ENCODE measurements at regions not wholly inside any gene's neighbourhood (a gene's known extent, or its start where the extent isn't known, plus 50 kb on each side); places are given as distances from the start of the nearest gene placed in this dataset.

DNA sequence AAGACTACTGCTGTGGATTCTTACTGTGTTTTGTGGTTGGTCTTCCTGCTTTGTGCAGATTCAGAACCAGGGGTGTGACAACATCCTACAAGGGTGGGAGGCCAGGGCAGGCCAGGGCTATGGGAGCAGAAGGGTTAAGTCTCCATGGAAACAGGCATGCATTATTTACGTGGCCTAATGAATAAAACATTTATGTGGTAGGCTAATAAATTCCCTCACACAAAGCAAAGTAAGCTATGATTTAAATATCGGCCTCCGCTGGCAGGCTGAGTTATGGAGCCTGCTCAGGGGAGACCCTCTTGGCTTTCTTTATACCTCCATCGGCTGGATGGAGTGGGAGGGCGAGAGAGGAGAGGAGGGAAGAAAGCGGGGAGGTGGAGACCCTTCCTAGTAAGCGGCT, 230.3 kb upstream of the MVB12B start:
- H3K36me3 Mint-ChIP-seq (ENCODE audit: low read depth): no peaks in the 10 kb centered on the region
- H3K27ac Mint-ChIP-seq: no peak overlapping the region
- peaks cover 9% of the 10 kb centered on the region for H3K27me3 Mint-ChIP-seq (ENCODE audit: low read depth, poor library complexity)
- no peak overlapping the region for H3K4me3 Mint-ChIP-seq
- DNase-seq: no peak
- H3K9me3 Mint-ChIP-seq: peaks cover 6% of the 10 kb centered on the region
- TF ChIP-seq, protein P1, sequence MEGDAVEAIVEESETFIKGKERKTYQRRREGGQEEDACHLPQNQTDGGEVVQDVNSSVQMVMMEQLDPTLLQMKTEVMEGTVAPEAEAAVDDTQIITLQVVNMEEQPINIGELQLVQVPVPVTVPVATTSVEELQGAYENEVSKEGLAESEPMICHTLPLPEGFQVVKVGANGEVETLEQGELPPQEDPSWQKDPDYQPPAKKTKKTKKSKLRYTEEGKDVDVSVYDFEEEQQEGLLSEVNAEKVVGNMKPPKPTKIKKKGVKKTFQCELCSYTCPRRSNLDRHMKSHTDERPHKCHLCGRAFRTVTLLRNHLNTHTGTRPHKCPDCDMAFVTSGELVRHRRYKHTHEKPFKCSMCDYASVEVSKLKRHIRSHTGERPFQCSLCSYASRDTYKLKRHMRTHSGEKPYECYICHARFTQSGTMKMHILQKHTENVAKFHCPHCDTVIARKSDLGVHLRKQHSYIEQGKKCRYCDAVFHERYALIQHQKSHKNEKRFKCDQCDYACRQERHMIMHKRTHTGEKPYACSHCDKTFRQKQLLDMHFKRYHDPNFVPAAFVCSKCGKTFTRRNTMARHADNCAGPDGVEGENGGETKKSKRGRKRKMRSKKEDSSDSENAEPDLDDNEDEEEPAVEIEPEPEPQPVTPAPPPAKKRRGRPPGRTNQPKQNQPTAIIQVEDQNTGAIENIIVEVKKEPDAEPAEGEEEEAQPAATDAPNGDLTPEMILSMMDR (IDR thresholded peaks at IDR 0.05): no peak
- H3K4me1 Mint-ChIP-seq: no peaks in the 10 kb centered on the region

DNA sequence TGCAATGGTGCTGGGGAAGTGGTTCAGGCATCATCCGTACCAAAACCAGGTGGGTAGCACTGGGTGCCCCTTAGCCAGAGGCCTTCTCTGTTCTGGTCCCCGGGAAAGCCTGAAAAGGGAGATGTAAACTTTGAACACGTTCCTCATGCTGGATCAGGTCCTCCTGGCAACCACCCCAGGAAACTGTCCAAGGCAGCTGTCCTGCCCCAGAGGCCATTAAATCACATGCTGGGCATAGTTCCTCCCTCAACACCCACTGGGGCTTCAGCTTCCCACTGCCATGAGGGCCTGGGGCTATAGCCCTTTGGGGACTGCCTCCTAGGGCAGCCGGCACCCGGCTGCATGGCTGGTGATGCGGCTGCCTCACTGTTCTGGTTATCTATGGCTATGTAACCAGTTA, 228.9 kb upstream of the MVB12B start:
- Mint-ChIP-seq H3K4me3 (no peak overlapping the region), H3K4me1 (no peaks in the 10 kb centered on the region), H3K27me3 (ENCODE audit: low read depth, poor library complexity) (peaks cover 9% of the 10 kb centered on the region), H3K36me3 (ENCODE audit: low read depth) (no peaks in the 10 kb centered on the region), H3K27ac (no peak overlapping the region), H3K9me3 (peaks cover 9% of the 10 kb centered on the region)
- no peak for DNase-seq
- TF ChIP-seq, protein P1 (IDR thresholded peaks at IDR 0.05): no peak

DNA sequence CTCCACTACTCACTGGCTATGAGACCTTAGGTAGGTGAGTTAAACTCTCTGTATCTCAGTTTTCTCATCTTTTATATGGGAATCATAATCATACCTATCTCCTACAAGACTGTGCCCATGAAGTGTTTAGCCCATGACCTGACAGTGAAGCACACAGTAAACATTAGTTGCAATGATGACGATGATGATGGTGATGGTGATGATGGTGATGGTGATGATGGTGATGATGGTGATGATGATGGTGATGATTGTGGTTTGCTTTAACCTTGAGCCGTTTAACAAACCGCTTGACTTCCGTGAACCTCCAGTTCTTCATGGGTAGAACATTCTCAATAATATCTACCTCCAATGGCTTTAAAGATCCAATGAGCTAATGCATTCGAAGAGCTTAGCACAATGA, 220.2 kb upstream of the MVB12B start:
- no peak for DNase-seq
- H3K4me3 Mint-ChIP-seq: no peak overlapping the region
- H3K27me3 Mint-ChIP-seq (ENCODE audit: low read depth, poor library complexity): peaks cover 53% of the 10 kb centered on the region
- H3K4me1 Mint-ChIP-seq: no peaks in the 10 kb centered on the region
- H3K9me3 Mint-ChIP-seq: peaks cover 6% of the 10 kb centered on the region
- H3K36me3 Mint-ChIP-seq (ENCODE audit: low read depth): no peaks in the 10 kb centered on the region
- no peak overlapping the region for H3K27ac Mint-ChIP-seq
- TF ChIP-seq, protein P1 (IDR thresholded peaks at IDR 0.05): no peak

DNA sequence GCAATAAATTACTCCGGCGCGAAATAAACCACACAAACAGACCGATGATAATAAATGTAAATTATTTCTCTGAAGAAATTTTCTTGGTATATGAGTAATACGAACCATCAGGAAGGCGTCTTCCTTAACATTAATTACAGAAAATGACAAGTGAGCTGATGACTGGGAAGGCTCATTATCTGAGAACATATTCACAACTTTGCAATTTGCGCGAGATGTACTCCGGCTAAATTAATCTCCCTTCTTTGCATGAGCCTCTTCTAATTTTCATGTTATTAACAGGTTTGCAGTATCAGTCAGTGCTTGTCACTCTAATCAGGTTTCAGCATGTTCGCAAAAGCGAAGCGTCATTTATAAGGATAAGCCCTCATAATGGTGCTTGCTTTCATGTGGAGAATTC, 218.9 kb upstream of the MVB12B start:
- no peak overlapping the region for H3K4me3 Mint-ChIP-seq
- no peaks in the 10 kb centered on the region for H3K36me3 Mint-ChIP-seq (ENCODE audit: low read depth)
- H3K9me3 Mint-ChIP-seq: peaks cover 4% of the 10 kb centered on the region
- no peak for DNase-seq
- peaks cover 63% of the 10 kb centered on the region for H3K27me3 Mint-ChIP-seq (ENCODE audit: low read depth, poor library complexity)
- TF ChIP-seq, protein P1 (IDR thresholded peaks at IDR 0.05): no peak
- no peak overlapping the region for H3K27ac Mint-ChIP-seq
- H3K4me1 Mint-ChIP-seq: no peaks in the 10 kb centered on the region

DNA sequence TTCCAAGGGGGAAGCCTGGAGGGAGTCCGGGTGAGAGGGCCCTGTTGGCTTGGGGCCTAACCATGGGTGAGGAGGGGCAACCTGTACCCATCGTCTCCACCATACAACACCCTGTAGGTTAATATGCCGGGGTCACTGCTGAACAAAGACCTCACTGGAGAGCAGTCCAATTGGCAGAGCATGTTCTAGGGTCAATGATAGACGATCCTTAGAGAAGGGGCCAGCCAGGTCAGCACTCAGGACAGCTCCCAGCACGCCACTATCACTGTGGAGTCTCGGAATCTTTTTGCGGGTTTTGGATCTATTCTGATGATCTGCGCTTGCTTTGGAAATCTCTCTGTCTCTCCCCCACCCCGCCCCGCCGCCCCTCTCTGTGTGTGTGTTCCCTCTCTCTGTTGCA, 218.4 kb upstream of the MVB12B start:
- no peaks in the 10 kb centered on the region for H3K4me1 Mint-ChIP-seq
- TF ChIP-seq, protein P1 (IDR thresholded peaks at IDR 0.05): no peak
- no peak overlapping the region for H3K27ac Mint-ChIP-seq
- H3K27me3 Mint-ChIP-seq (ENCODE audit: low read depth, poor library complexity): peaks cover 63% of the 10 kb centered on the region
- DNase-seq: peak; percentile 81
- H3K4me3 Mint-ChIP-seq: no peak overlapping the region
- H3K36me3 Mint-ChIP-seq (ENCODE audit: low read depth): no peaks in the 10 kb centered on the region
- peaks cover under 1% of the 10 kb centered on the region for H3K9me3 Mint-ChIP-seq

DNA sequence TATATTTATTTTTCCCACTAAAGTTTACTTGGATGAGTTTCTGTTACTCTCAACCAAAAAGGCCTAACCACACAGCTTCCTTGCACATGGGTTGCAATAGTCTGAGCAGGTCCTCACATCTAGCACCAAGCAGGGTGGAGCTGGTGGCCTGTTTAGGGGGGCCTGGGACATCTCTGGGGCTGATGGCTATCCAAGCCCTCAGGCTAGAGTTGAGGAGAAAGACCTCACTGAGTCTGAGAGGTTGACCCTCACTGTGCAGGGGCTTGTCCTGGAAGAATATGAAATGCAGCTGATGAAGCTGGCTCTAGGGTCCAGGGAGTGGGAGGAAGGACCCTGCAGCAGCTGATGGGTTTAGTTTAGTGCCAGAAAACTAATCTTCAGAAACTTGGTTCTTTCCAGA, 217.1 kb upstream of the MVB12B start:
- H3K27ac Mint-ChIP-seq: no peak overlapping the region
- H3K4me1 Mint-ChIP-seq: no peaks in the 10 kb centered on the region
- H3K27me3 Mint-ChIP-seq (ENCODE audit: low read depth, poor library complexity): peaks cover 60% of the 10 kb centered on the region
- H3K36me3 Mint-ChIP-seq (ENCODE audit: low read depth): no peaks in the 10 kb centered on the region
- H3K4me3 Mint-ChIP-seq: no peak overlapping the region
- H3K9me3 Mint-ChIP-seq: no peaks in the 10 kb centered on the region
- DNase-seq: no peak
- TF ChIP-seq, protein P1 (IDR thresholded peaks at IDR 0.05): no peak

All from nephron progenitor cell (in vitro differentiated cells).